ENCODE measurements at regions not wholly inside any gene's neighbourhood (a gene's known extent, or its start where the extent isn't known, plus 50 kb on each side); places are given as distances from the start of the nearest gene placed in this dataset.
A peak's percentile ranks its signal among the peaks of the same experiment; 100 is the strongest.

GRCh38 chr10:117442521-117442920, 67.3 kb upstream of the PDZD8 start:
- DNase-seq (ENCODE audit: low spot score in 2 of 2): no peak
- 37 to 49% methylated on average over 6 of the region's 6 CpGs for WGBS, 2 donors
- intact Hi-C loops (cut with DNase I; ENCODE audit: low total_unique reads): loop anchor here (10.0 kb wide), 1 partner anchor 92 kb away; no protein-coding TSS in a partner anchor
- H3K4me3 ChIP-seq (ENCODE audit: low read depth, poor library complexity, severe bottlenecking): no peak overlapping the region
- TF ChIP-seq POLR2A (IDR thresholded peaks at IDR 0.05) (no peak), CTCF (IDR thresholded peaks at IDR 0.05) (no peak)

DNA sequence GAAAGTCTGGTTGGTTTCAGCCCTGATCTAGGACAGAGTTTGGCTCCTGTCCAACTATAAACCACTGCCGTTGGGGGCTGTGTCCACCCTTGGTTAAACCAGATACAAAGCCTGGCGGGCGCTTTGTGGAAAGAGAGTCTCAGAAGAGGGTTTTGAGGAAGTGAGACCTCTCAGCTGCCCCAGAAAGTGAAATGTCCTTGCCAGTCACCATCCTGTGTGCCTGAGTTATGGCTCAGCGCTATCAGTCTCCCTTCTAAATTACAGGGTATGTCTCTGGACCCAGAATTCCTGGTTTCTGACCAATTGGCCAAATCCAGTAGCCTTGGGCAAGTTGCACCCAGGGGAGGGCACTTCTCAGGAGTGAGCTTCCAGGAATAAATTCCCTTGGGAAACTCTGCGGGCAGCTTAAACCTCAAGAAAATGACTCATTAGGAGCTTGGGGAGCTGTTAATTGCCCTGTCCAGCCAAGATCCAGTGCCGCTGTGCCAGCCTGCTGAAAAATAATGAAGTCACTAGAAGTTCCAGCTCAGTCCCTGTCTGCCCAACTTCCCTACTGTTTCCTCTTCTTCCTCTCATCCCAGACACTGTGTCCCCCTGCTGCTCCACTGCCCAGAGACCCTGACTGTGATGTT, 66.7 kb upstream of the PDZD8 start:
- TF ChIP-seq POLR2A (IDR thresholded peaks at IDR 0.05): no peak
- TF ChIP-seq CTCF (IDR thresholded peaks at IDR 0.05): no peak
- no peak overlapping the region for H3K4me3 ChIP-seq (ENCODE audit: low read depth, poor library complexity, severe bottlenecking)
- no peak for DNase-seq (ENCODE audit: low spot score in 2 of 2)
- WGBS, 2 donors: 44 to 47% methylated on average over 6 of the region's 6 CpGs
- intact Hi-C loops (cut with DNase I; ENCODE audit: low total_unique reads): loop anchor here (10.0 kb wide), 1 partner anchor 93 kb away; no protein-coding TSS in a partner anchor

DNA sequence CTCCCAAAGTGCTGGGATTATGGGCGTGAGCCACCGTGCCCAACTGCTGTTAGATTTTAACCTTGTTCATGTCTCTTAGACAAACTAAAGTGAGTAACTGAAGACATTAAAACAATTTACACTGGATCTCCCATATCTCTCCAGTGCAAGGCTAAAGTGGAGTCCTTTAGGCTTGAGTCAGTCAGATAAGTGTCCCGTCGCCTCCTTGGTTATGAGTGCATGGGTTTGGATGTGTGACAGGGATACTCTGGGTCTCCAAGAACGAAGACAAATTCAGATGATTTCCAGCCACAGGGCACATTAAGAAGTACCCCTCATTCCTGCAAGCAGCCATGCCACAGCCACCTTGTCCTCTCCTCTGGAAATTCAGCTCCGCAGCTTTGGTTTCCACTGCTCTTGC, 66.1 kb upstream of the PDZD8 start:
- DNase-seq (ENCODE audit: low spot score in 2 of 2): no peak
- 41 to 89% methylated on average over 6 of the region's 6 CpGs for WGBS, 2 donors
- no peak overlapping the region for H3K4me3 ChIP-seq (ENCODE audit: low read depth, poor library complexity, severe bottlenecking)
- intact Hi-C loops (cut with DNase I; ENCODE audit: low total_unique reads): loop anchor here (10.0 kb wide), 1 partner anchor 93 kb away; no protein-coding TSS in a partner anchor
- TF ChIP-seq POLR2A (IDR thresholded peaks at IDR 0.05) (no peak), CTCF (IDR thresholded peaks at IDR 0.05) (no peak)

DNA sequence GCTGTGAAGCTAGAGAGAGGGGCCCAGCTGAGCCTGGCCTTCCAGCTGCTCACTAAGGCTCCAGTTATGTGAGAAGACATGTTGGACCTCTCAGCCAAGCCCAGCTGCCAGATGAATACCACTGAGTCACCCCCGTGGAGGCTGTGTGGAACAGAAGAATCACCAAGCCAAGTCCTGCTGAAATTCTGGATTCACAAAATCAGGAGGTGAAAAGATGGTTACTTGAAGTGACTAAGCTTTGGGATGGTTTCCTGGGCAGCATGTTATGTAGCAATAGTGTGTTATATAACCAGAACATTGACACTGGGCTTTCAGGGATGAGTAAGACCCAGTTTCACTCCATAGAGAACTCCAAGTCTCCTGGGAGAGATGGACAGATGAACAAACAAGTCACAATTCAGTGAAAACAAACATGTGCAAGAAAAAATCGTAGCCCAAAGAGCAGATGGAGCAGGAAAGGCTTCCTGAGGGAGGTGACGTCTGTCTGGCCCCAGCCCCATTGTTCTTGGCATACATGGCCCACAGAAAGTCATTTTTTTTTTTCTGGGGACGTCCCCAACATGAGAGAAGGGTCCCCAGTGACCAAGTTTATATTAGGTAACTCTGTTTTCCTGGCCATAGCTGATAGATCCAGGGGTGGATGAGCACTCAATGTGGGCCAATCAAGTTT, 64.1 kb upstream of the PDZD8 start:
- no peak overlapping the region for H3K4me3 ChIP-seq (ENCODE audit: low read depth, poor library complexity, severe bottlenecking)
- intact Hi-C loops (cut with DNase I; ENCODE audit: low total_unique reads): no loop called here
- no peak for TF ChIP-seq CTCF (IDR thresholded peaks at IDR 0.05)
- no peak for TF ChIP-seq POLR2A (IDR thresholded peaks at IDR 0.05)
- WGBS, 2 donors: 14 to 25% methylated on average over 4 of the region's 4 CpGs
- peak; percentile 85 to 93 for DNase-seq (ENCODE audit: low spot score in 2 of 2)

DNA sequence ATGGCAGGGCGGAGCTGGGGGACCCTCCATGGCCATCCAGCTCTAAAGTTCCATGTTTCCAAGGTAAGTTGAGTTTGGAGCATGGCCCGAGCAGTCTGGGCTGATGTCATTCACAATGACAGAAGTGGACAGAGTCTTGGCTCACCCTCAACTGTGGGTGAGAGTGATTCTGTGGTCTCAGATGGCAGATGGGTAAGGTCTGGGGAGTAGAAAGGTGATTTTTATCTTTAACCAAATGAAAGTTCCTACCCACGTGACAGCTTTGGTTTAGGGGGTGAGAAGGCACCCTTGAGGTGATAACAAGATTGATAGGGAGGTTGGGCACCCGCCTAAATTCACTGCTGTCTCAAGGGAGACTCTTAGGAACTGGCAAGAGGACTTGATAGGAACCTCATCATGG, 57.6 kb upstream of the PDZD8 start:
- TF ChIP-seq POLR2A (IDR thresholded peaks at IDR 0.05) (no peak), CTCF (IDR thresholded peaks at IDR 0.05) (no peak)
- 60 to 86% methylated on average over 4 of the region's 4 CpGs for WGBS, 2 donors
- H3K4me3 ChIP-seq (ENCODE audit: low read depth, poor library complexity, severe bottlenecking): no peak overlapping the region
- intact Hi-C loops (cut with DNase I; ENCODE audit: low total_unique reads): no loop called here
- DNase-seq (ENCODE audit: low spot score in 2 of 2): no peak
